ENCODE measurements at regions not wholly inside any gene's neighbourhood (a gene's known extent, or its start where the extent isn't known, plus 50 kb on each side); places are given as distances from the start of the nearest gene placed in this dataset.

DNA sequence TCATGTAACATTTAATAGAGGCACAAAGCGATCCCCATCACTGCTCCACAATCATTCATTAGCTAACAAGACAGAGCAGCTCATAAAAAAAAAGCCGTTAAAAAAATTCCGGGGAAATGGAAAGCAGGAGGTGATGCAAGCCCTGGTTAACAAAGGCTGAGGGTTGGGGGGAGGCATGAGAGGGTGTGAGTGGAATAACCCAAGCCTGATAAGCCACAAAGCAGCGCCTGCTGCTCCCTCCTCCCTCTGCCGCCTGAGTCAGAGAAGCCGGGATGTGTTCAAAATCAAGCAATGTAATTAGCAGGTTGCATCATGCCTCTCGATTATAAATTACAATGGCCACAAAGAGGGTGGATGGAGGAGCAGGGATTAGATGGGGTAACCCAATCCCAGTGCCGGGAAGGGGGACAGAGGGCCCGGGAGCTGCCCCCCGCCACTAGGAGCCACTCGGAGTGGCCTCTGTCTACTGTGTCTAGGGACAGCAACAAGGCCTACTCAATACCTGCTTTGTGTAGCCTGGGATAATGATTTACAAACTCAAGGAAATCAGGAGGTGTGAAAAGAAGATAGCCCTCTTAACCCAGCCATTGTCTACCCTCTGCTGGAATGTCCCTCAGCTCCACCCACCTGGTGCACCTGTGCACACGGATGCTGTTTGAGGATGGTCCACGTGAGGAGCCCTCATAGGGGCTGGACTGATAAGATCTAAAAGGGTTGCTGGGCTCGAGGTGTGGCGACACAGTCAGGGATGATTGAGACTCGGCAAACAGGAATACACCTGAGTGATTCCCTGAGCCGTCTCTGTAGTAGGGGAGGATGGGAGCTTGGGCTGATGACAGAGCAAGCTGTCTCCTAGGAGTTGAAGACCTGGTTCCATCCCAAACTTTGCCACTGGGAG is 156.9 kb downstream of the VEGFA start (continued):
- TF ChIP-seq, protein P1, sequence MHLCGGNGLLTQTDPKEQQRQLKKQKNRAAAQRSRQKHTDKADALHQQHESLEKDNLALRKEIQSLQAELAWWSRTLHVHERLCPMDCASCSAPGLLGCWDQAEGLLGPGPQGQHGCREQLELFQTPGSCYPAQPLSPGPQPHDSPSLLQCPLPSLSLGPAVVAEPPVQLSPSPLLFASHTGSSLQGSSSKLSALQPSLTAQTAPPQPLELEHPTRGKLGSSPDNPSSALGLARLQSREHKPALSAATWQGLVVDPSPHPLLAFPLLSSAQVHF (CRISPR knock-in tag; IDR thresholded peaks at IDR 0.05) = no peak
- TF ChIP-seq, protein P2, sequence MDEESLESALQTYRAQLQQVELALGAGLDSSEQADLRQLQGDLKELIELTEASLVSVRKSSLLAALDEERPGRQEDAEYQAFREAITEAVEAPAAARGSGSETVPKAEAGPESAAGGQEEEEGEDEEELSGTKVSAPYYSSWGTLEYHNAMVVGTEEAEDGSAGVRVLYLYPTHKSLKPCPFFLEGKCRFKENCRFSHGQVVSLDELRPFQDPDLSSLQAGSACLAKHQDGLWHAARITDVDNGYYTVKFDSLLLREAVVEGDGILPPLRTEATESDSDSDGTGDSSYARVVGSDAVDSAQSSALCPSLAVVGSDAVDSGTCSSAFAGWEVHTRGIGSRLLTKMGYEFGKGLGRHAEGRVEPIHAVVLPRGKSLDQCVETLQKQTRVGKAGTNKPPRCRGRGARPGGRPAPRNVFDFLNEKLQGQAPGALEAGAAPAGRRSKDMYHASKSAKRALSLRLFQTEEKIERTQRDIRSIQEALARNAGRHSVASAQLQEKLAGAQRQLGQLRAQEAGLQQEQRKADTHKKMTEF (CRISPR knock-in tag; IDR thresholded peaks at IDR 0.05) = peak; percentile 86; the same call in 1 of the 2 replicates
- TF ChIP-seq HMGA1 (CRISPR knock-in tag; conservative IDR thresholded peaks at IDR 0.05) (no peak), GLI4 (CRISPR knock-in tag; IDR thresholded peaks at IDR 0.05; ENCODE audit: borderline replicate concordance) (no peak), NFIB (CRISPR knock-in tag; IDR thresholded peaks at IDR 0.05; ENCODE audit: borderline replicate concordance) (no peak), ZNF263 (CRISPR knock-in tag; IDR thresholded peaks at IDR 0.05) (peak; percentile 93), HNRNPK (IDR thresholded peaks at IDR 0.05; ENCODE audit: low read depth, low read length, poor library complexity, severe bottlenecking) (no peak), SIX4 (CRISPR knock-in tag; IDR thresholded peaks at IDR 0.05) (peak; percentile 9; the same call in 1 of the 2 replicates), MED8 (CRISPR knock-in tag; IDR thresholded peaks at IDR 0.05; ENCODE audit: insufficient replicate concordance) (peak; percentile 92), HNF4A (CRISPR knock-in tag; IDR thresholded peaks at IDR 0.05) (peak; percentile 70), TSC22D2 (CRISPR knock-in tag; IDR thresholded peaks at IDR 0.05; ENCODE audit: borderline replicate concordance) (no peak), ZBTB42 (CRISPR knock-in tag; IDR thresholded peaks at IDR 0.05) (no peak), HNRNPUL1 (IDR thresholded peaks at IDR 0.05; ENCODE audit: low read depth, low read length) (no peak)
- TF ChIP-seq, protein P3, sequence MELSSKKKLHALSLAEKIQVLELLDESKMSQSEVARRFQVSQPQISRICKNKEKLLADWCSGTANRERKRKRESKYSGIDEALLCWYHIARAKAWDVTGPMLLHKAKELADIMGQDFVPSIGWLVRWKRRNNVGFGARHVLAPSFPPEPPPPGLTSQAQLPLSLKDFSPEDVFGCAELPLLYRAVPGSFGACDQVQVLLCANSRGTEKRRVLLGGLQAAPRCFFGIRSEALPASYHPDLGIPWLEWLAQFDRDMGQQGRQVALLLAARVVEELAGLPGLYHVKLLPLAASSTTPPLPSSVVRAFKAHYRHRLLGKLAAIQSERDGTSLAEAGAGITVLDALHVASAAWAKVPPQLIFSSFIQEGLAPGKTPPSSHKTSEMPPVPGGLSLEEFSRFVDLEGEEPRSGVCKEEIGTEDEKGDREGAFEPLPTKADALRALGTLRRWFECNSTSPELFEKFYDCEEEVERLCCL (CRISPR knock-in tag; IDR thresholded peaks at IDR 0.05; ENCODE audit: borderline replicate concordance) = no peak
- TF ChIP-seq, protein P4, sequence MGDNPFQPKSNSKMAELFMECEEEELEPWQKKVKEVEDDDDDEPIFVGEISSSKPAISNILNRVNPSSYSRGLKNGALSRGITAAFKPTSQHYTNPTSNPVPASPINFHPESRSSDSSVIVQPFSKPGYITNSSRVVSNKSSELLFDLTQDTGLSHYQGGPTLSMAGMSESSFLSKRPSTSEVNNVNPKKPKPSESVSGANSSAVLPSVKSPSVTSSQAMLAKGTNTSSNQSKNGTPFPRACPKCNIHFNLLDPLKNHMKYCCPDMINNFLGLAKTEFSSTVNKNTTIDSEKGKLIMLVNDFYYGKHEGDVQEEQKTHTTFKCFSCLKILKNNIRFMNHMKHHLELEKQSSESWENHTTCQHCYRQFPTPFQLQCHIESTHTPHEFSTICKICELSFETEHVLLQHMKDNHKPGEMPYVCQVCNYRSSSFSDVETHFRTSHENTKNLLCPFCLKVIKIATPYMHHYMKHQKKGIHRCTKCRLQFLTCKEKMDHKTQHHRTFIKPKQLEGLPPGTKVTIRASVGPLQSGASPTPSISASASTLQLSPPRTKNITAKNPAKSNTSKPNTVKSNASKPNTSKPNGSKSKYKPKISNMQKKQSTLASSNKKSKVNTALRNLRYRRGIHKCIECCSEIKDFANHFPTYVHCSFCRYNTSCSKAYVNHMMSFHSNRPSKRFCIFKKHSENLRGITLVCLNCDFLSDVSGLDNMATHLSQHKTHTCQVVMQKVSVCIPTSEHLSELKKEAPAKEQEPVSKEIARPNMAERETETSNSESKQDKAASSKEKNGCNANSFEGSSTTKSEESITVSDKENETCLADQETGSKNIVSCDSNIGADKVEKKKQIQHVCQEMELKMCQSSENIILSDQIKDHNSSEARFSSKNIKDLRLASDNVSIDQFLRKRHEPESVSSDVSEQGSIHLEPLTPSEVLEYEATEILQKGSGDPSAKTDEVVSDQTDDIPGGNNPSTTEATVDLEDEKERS (CRISPR knock-in tag; IDR thresholded peaks at IDR 0.05) = 0 out of 2 replicates have a peak, but pooled peaks have one; percentile 3
- TF ChIP-seq, protein P5, sequence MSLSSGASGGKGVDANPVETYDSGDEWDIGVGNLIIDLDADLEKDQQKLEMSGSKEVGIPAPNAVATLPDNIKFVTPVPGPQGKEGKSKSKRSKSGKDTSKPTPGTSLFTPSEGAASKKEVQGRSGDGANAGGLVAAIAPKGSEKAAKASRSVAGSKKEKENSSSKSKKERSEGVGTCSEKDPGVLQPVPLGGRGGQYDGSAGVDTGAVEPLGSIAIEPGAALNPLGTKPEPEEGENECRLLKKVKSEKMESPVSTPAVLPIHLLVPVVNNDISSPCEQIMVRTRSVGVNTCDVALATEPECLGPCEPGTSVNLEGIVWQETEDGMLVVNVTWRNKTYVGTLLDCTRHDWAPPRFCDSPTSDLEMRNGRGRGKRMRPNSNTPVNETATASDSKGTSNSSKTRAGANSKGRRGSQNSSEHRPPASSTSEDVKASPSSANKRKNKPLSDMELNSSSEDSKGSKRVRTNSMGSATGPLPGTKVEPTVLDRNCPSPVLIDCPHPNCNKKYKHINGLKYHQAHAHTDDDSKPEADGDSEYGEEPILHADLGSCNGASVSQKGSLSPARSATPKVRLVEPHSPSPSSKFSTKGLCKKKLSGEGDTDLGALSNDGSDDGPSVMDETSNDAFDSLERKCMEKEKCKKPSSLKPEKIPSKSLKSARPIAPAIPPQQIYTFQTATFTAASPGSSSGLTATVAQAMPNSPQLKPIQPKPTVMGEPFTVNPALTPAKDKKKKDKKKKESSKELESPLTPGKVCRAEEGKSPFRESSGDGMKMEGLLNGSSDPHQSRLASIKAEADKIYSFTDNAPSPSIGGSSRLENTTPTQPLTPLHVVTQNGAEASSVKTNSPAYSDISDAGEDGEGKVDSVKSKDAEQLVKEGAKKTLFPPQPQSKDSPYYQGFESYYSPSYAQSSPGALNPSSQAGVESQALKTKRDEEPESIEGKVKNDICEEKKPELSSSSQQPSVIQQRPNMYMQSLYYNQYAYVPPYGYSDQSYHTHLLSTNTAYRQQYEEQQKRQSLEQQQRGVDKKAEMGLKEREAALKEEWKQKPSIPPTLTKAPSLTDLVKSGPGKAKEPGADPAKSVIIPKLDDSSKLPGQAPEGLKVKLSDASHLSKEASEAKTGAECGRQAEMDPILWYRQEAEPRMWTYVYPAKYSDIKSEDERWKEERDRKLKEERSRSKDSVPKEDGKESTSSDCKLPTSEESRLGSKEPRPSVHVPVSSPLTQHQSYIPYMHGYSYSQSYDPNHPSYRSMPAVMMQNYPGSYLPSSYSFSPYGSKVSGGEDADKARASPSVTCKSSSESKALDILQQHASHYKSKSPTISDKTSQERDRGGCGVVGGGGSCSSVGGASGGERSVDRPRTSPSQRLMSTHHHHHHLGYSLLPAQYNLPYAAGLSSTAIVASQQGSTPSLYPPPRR (CRISPR knock-in tag; IDR thresholded peaks at IDR 0.05; ENCODE audit: borderline replicate concordance) = peak; percentile 88
